ENCODE measurements at regions not wholly inside any gene's neighbourhood (a gene's known extent, or its start where the extent isn't known, plus 50 kb on each side); places are given as distances from the start of the nearest gene placed in this dataset.

DNA sequence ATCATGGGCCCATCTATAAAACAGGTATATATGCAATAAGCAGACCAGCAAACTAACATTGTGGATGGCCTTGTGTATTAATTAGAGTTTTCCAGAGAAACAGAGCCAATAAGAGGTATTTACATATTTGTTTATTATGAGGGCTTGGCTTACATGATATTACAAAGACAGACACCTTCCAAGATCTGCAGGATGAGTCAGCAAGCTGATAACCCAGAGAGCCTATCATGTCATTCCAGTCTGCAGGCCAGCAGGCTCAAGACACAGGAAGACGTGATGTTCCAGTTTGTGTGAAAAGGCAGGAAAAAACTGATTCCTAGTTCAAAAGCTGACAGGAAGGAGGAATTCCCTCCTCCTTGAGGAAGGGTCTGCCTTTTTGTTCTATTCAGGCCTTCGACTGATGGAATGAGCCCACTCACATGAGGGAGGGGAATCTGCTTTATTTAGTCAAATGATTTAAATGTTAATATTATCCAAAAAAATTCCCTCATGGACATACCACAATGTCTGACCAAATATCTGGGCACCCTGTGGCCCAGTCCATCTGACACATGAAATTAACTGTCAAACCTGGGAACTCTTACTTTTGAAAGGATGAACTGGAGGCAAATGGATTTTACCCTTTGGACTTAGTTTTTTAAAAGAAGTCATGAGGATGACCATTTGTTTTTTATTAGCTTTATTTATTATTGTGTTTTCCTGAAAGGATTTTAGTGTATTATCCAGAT, 161.2 kb upstream of the CHD1 start:
- H3K27me3 ChIP-seq (ENCODE audit: control insufficient read depth, insufficient read depth): peaks cover 2% of the 10 kb centered on the region
- H3K4me1 ChIP-seq (ENCODE audit: control insufficient read depth, insufficient read depth, low read length): no peaks in the 10 kb centered on the region
- H3K4me3 ChIP-seq (ENCODE audit: low read length): no peak overlapping the region
- peaks cover 2% of the 10 kb centered on the region for H3K9me3 ChIP-seq (ENCODE audit: control insufficient read depth, low read length)
- 71% methylated on average over 2 of the region's 2 CpGs for WGBS
- no peak overlapping the region for H3K27ac ChIP-seq (ENCODE audit: low read length)
- no peak for DNase-seq
- ATAC-seq: no peak
- intact Hi-C loops (cut with DNase I): no loop called here

DNA sequence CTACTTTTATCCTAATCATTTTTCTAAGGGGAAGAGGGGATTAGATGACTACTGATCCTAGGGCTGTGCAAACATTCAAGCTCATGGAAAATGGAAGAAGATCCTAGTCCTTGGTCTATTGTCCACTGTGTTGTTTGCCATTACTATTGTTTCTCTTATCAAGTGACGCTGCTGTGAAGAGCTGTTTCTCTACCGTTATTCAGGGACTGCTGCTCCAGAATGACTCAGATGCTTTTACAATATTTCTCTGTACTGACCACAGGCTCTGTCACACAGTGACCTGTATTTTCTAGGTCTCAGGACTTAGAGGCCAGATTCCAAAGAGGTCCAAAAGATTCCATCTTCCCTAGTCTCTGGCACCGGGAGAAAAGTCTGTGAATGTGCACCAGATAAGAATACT, 159.5 kb upstream of the CHD1 start:
- no peak overlapping the region for H3K4me3 ChIP-seq (ENCODE audit: low read length)
- H3K4me1 ChIP-seq (ENCODE audit: control insufficient read depth, insufficient read depth, low read length): no peaks in the 10 kb centered on the region
- peaks cover 2% of the 10 kb centered on the region for H3K9me3 ChIP-seq (ENCODE audit: control insufficient read depth, low read length)
- H3K27me3 ChIP-seq (ENCODE audit: control insufficient read depth, insufficient read depth): peaks cover 2% of the 10 kb centered on the region
- 52% methylated on average over 3 of the region's 3 CpGs for WGBS
- intact Hi-C loops (cut with DNase I): no loop called here
- DNase-seq (no peak), ATAC-seq (no peak)
- no peak overlapping the region for H3K27ac ChIP-seq (ENCODE audit: low read length)

DNA sequence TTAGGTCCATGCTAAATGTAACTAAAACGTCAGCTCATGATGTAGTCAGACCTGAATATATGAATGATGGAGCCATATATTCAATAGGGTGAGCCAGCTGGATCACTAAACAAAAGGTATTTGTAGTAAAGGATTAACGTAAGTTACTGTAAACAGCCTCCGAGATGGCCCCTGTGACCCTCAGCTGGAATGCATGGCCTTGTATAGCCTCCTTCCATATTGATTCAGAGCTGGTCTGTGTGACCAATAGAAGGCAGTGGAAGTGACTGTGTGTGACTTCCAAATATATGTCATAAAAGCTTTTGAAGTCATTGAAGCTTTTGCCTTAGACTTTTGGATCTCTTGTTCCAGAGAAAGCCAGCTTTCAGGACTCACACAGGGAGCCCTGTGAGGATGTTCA, 154.4 kb upstream of the CHD1 start:
- peaks cover 2% of the 10 kb centered on the region for H3K27me3 ChIP-seq (ENCODE audit: control insufficient read depth, insufficient read depth)
- 80% methylated on average over 3 of the region's 3 CpGs for WGBS
- no peaks in the 10 kb centered on the region for H3K4me1 ChIP-seq (ENCODE audit: control insufficient read depth, insufficient read depth, low read length)
- no peak for DNase-seq
- no peaks in the 10 kb centered on the region for H3K9me3 ChIP-seq (ENCODE audit: control insufficient read depth, low read length)
- ATAC-seq: no peak
- H3K4me3 ChIP-seq (ENCODE audit: low read length): no peak overlapping the region
- H3K27ac ChIP-seq (ENCODE audit: low read length): no peak overlapping the region
- intact Hi-C loops (cut with DNase I): no loop called here

DNA sequence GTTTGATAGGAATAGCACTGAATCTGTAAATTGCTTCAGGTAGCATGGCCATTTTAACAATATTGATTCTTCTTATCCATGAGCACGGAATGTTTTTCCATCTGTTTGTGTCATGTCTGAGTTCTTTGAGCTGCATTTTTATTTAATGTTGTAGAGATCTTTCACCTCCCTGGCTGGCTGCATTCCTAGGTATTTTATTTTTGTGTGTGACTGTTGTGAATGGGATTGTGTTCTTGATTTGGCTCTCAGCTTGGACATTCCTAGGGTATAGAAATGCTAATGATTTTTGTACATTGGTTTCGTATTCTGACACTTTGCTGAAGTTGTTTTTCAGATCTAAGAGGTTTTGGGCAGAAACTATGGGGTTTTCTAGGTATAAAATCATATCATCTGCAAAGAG, 152.9 kb upstream of the CHD1 start:
- WGBS: 78% methylated on average over 2 of the region's 2 CpGs
- Histone ChIP-seq H3K27me3 (ENCODE audit: control insufficient read depth, insufficient read depth) (no peaks in the 10 kb centered on the region), H3K4me3 (ENCODE audit: low read length) (no peak overlapping the region), H3K9me3 (ENCODE audit: control insufficient read depth, low read length) (no peaks in the 10 kb centered on the region), H3K27ac (ENCODE audit: low read length) (no peak overlapping the region), H3K4me1 (ENCODE audit: control insufficient read depth, insufficient read depth, low read length) (no peaks in the 10 kb centered on the region)
- intact Hi-C loops (cut with DNase I): no loop called here
- ATAC-seq (no peak), DNase-seq (no peak)

DNA sequence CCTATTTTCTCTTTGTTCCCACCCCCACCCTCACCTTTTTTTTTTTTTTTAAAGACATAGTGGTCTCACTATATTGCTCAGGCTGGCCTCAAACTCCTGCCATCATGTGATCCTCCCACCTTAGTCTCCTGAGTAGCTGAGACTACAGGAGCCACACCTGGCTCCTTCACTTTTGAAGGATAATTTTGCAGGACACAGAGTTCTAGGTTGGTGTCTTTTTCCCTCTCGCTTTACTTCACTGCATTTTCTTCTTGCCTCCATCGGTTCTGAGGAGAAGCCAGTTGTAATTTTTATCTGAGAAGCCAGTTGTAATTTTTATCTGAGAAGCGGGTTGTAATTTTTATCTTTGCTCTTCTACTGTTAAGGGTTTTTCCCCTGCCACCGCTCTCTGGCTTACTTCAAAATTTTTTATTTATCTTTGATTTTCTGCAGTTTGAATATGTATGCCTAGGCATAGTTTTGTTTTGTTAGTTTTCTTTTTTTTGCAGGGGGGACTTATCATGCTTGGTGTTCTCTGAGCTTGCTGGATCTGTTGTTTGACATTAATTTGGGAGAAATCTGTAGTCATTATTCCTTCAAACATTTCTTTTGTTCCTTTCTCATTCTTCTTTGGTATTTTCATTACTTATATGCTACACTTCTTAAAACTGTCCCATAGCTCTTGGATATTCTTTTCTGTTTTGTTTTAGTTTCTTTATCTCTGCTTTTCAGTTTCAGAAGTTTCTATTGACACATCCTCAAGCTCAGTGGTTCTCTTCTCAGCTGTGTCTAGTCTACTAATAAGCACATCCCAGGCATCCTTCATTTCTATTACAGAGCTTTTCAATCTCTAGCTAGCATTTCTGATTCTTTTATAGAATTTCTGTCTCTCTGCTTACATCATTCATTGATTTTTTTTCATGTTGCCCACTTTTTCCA, 148.2 kb upstream of the CHD1 start:
- no peak overlapping the region for H3K4me3 ChIP-seq (ENCODE audit: low read length)
- ATAC-seq: no peak
- no peak overlapping the region for H3K27ac ChIP-seq (ENCODE audit: low read length)
- 47% methylated on average over 4 of the region's 4 CpGs for WGBS
- no peak for DNase-seq
- H3K4me1 ChIP-seq (ENCODE audit: control insufficient read depth, insufficient read depth, low read length): no peaks in the 10 kb centered on the region
- intact Hi-C loops (cut with DNase I): no loop called here
- H3K27me3 ChIP-seq (ENCODE audit: control insufficient read depth, insufficient read depth): no peaks in the 10 kb centered on the region
- no peaks in the 10 kb centered on the region for H3K9me3 ChIP-seq (ENCODE audit: control insufficient read depth, low read length)

GRCh38 chr5:99072846-99073245, 144.0 kb upstream of the CHD1 start:
- 88% methylated on average over 1 of the region's 1 CpG for WGBS
- intact Hi-C loops (cut with DNase I): no loop called here

DNA sequence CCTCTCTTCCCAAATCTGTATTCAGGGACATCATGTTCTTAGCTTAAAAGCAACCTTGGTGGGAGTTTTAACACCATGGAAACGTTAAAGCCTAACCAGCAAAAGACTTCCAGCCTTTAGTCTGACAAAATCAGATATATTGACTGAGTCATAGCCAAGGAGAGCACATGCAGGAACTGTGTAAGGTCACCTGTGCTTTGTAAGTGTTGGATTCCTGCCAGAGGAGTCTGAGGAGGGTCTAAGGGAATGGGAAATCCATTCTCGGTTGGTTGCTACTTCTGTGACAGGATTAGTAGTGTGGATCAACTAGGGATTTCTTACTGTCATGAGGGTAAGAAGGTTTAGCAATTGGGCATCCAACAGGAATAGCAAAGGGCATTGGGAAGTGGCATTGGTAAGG, 142.0 kb upstream of the CHD1 start:
- H3K4me1 ChIP-seq (ENCODE audit: control insufficient read depth, insufficient read depth, low read length): no peaks in the 10 kb centered on the region
- intact Hi-C loops (cut with DNase I): no loop called here
- WGBS: 46% methylated on average over 2 of the region's 2 CpGs
- no peaks in the 10 kb centered on the region for H3K9me3 ChIP-seq (ENCODE audit: control insufficient read depth, low read length)
- H3K4me3 ChIP-seq (ENCODE audit: low read length): no peak overlapping the region
- no peak overlapping the region for H3K27ac ChIP-seq (ENCODE audit: low read length)
- no peak for ATAC-seq
- no peak for DNase-seq
- H3K27me3 ChIP-seq (ENCODE audit: control insufficient read depth, insufficient read depth): no peaks in the 10 kb centered on the region

More at GRCh38 chr5:99072846-99073245, 144.0 kb upstream of the CHD1 start:
- no peak overlapping the region for H3K4me3 ChIP-seq (ENCODE audit: low read length)
- DNase-seq (no peak), ATAC-seq (no peak)
- H3K4me1 ChIP-seq (ENCODE audit: control insufficient read depth, insufficient read depth, low read length): no peaks in the 10 kb centered on the region
- H3K27ac ChIP-seq (ENCODE audit: low read length): no peak overlapping the region
- H3K9me3 ChIP-seq (ENCODE audit: control insufficient read depth, low read length): no peaks in the 10 kb centered on the region
- no peaks in the 10 kb centered on the region for H3K27me3 ChIP-seq (ENCODE audit: control insufficient read depth, insufficient read depth)

DNA sequence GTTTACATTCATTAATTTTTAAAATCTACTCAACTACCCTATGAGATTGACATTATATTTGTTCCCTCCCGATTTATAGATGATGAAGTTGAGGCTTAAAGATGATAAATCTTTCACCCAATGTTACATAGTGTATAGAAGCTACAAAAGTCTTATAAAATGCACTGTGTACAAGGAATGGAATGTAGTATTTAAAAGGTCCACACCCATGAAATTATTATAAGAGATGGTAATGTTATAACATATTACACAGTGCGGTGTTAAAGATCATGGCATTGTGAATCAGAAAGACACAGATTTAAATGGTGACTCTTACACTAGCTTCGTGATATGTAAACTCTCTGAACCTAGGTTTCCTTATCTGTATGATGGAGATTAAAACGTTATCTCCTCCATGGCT, 141.6 kb upstream of the CHD1 start:
- intact Hi-C loops (cut with DNase I): no loop called here
- Histone ChIP-seq H3K27ac (ENCODE audit: low read length) (no peak overlapping the region), H3K4me3 (ENCODE audit: low read length) (no peak overlapping the region), H3K4me1 (ENCODE audit: control insufficient read depth, insufficient read depth, low read length) (no peaks in the 10 kb centered on the region), H3K9me3 (ENCODE audit: control insufficient read depth, low read length) (no peaks in the 10 kb centered on the region), H3K27me3 (ENCODE audit: control insufficient read depth, insufficient read depth) (no peaks in the 10 kb centered on the region)
- 62% methylated on average over 4 of the region's 4 CpGs for WGBS
- DNase-seq (no peak), ATAC-seq (no peak)

GRCh38 chr5:99068944-99069650, 140.3 kb upstream of the CHD1 start:
- H3K4me3 ChIP-seq (ENCODE audit: low read length): no peak overlapping the region
- ATAC-seq: no peak
- no peak for DNase-seq
- intact Hi-C loops (cut with DNase I): no loop called here
- no peak overlapping the region for H3K27ac ChIP-seq (ENCODE audit: low read length)
- H3K9me3 ChIP-seq (ENCODE audit: control insufficient read depth, low read length): no peaks in the 10 kb centered on the region
- 87% methylated on average over 5 of the region's 5 CpGs for WGBS
- no peaks in the 10 kb centered on the region for H3K27me3 ChIP-seq (ENCODE audit: control insufficient read depth, insufficient read depth)
- H3K4me1 ChIP-seq (ENCODE audit: control insufficient read depth, insufficient read depth, low read length): no peaks in the 10 kb centered on the region

DNA sequence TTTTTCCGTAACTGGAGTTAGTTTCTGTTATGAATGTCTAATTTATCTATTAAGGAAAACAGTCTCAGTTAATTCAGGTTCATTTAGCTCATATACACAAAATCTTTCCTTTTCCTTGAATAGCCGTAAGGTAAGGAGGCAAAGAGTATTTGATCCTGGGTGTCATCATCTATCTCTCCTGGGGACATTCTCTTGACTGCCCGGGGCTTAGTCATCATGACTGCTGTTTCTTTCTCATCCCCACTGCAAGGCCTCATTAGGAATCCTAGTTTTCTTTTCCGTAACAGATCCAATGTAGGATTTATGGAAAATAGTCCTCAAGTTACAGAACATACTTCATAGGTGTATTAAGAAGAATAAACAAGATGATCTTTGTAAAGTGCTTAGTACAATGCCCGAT, 134.9 kb upstream of the CHD1 start:
- Histone ChIP-seq H3K27ac (ENCODE audit: low read length) (no peak overlapping the region), H3K9me3 (ENCODE audit: control insufficient read depth, low read length) (no peaks in the 10 kb centered on the region), H3K4me1 (ENCODE audit: control insufficient read depth, insufficient read depth, low read length) (no peaks in the 10 kb centered on the region), H3K27me3 (ENCODE audit: control insufficient read depth, insufficient read depth) (no peaks in the 10 kb centered on the region), H3K4me3 (ENCODE audit: low read length) (no peak overlapping the region)
- ATAC-seq (no peak), DNase-seq (no peak)
- 92% methylated on average over 5 of the region's 5 CpGs for WGBS
- intact Hi-C loops (cut with DNase I): no loop called here

DNA sequence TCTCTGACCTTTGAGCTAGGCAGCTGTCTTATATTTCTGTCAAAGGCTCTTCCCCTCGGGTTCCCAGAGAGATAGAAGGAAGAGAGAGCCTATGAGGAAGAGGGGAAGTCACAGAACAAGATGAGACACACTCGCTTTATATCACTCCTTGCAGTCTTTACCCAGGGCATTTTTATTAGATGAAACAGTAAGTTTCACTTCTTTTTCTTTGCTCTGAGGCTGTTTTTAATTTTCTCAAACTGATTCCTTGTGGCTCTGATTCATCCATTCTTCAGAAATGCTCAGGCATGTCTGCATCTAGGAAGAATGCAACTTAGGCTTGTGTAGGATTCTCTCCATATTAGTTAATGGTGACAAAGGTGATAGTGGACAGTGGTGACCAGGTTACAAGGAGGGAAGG, 132.9 kb upstream of the CHD1 start:
- no peaks in the 10 kb centered on the region for H3K27me3 ChIP-seq (ENCODE audit: control insufficient read depth, insufficient read depth)
- intact Hi-C loops (cut with DNase I): no loop called here
- WGBS: 17% methylated on average over 2 of the region's 2 CpGs
- H3K4me3 ChIP-seq (ENCODE audit: low read length): no peak overlapping the region
- H3K4me1 ChIP-seq (ENCODE audit: control insufficient read depth, insufficient read depth, low read length): no peaks in the 10 kb centered on the region
- no peak overlapping the region for H3K27ac ChIP-seq (ENCODE audit: low read length)
- H3K9me3 ChIP-seq (ENCODE audit: control insufficient read depth, low read length): no peaks in the 10 kb centered on the region
- no peak for DNase-seq
- no peak for ATAC-seq

Data from right cardiac atrium (tissue), 5 donors.